Pancreas (tissue), 10 donors: ENCODE measurements at regions not wholly inside any gene's neighbourhood (a gene's known extent, or its start where the extent isn't known, plus 50 kb on each side); places are given as distances from the start of the nearest gene placed in this dataset.
A peak's percentile ranks its signal among the peaks of the same experiment; 100 is the strongest.
"Not testable (repeated sequence)": the region's sequence is repeated elsewhere in the genome, so short reads cannot be mapped to it uniquely, and the experiment has no call there.

Source experiments
- ATAC-seq, 4 donors: fragments of 200-7000 bp; cut with Tn5 transposase; one replicate each; pipeline versions ENCODE4 v1.8.0 to v1.9.1; 2020; ENCODE audit warnings: mild to moderate bottlenecking in 4 of 4, moderate library complexity in 4 of 4
- DNase-seq, 6 donors: peaks; one replicate each; pipeline ENCODE4 v3.0.0-alpha.2; 2020
- FAIRE-seq: peaks from 2 replicates; lab custom pipeline; 2012; peaks lifted over from hg19 to GRCh38; lab: Jason Lieb, UNC
- H3K27ac ChIP-seq, 4 donors: fragments of 200-600 bp; sonication (generic); 1 replicate in 3 of 4; 2 replicates in 1 of 4; pipeline versions ENCODE4 v1.5.0 to v1.8.0; 2020
- H3K27me3 ChIP-seq, 4 donors: fragments of 200-600 bp; one replicate each; pipeline ENCODE4 v1.8.0; 2021
- H3K36me3 ChIP-seq, 3 donors: fragments of 200-600 bp; sonication (generic) in 1 of 3; one replicate each; pipeline versions ENCODE4 v1.5.0 to v1.8.0; 2020 to 2021
- H3K4me1 ChIP-seq, 3 donors: fragments of 200-600 bp; one replicate each; pipeline ENCODE4 v1.8.0; 2021
- H3K4me3 ChIP-seq, 4 donors: fragments of 200-600 bp; sonication (generic) in 2 of 4; one replicate each; pipeline versions ENCODE4 v1.5.0 to v1.8.0; 2020 to 2021
- H3K9me3 ChIP-seq, 4 donors: fragments of 200-600 bp; one replicate each; pipeline ENCODE4 v1.8.0; 2021
- WGBS, 2 donors: extraction: QIAGEN DNeasy Blood & Tissue Kit; methylation state at CpG; one replicate each; pipeline ENCODE4 v1.1.7; 2013; 5-methylcytosine and 5-hydroxymethylcytosine counted together
- intact Hi-C, 3 donors: fragments of 100-400 bp; cut with DNase I; formaldehyde crosslinking; loops; one replicate each; pipeline versions ENCODE4 v1.11.1 to v1.14.2; 2022
- TF ChIP-seq, protein P1 (sequence below), 4 donors: fragments of 200-600 bp; sonication (generic) in 3 of 4; IDR thresholded peaks; one replicate each; pipeline versions ENCODE4 v1.5.0 to v1.8.0; 2021; ENCODE audit warnings: antibody characterized with exemption in 4 of 4
- donor health status: healthy with polysubstance abuse.
- donor health status: DM: no; HTN: no; CAD: no; lungs with moderate emphysema.
- donor health status: DM: no; HTN: no; CAD: no.
- donor health status: control.
- donor health status: control.
- donor health status: Bipolar disorder and iron deficiency.
- donor health status: DM: yes; HTN: yes; CAD: no.
- donor health status: DM: no; HTN: no; CAD: no.
- donor health status: DM: no; HTN: no; CAD: no.
- donor health status: DM: yes; HTN: yes; CAD: no.

DNA sequence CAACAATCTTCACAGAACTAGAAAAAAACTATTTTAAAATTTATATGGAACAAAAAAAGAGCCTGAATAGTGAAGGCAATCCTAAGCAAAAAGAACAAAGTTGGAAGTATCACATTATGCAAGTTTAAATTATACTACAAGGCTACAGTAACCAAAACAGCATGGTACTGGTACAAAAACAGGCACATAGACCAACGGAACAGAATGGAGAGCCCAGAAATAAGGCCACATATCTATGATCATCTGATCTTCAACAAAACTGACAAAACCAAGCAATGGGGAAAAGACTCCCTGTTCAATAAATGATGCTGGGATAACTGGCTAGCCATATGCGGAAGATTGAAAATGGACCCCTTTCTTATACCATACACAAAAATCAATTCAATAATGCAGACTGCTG, 74.4 kb upstream of the RTN4 start:
- H3K27ac ChIP-seq, H3K4me3 ChIP-seq, H3K27me3 ChIP-seq, intact Hi-C loops, FAIRE-seq, H3K36me3 ChIP-seq, DNase-seq, H3K4me1 ChIP-seq, ATAC-seq, H3K9me3 ChIP-seq: not testable (repeated sequence)
- WGBS, 2 donors: 94% methylated on average over 2 of the region's 2 CpGs

DNA sequence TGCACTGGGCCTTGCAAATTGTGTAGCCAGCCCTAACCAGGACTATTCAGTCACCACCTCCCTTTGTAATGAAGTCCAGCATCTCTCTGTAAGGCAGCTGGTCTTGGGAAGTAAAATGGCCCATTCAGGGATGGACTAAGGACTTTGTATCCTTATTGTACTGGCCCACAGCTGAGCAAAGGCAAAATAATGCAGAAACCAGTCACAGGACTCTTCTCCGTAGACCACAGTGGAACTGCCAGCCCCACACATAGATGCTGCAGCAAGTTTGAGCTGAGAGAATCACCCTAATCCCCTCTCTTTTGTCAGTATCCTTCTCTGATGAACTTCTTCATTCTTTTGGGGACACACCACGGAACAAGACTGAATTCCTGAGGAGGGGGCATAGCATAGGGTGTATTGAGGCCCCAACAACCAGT, 73.6 kb upstream of the RTN4 start:
- Histone ChIP-seq H3K4me1 (no peaks in the 10 kb centered on the region), H3K27ac (no peak overlapping the region), H3K4me3 (no peak overlapping the region), H3K9me3 (no peaks in the 10 kb centered on the region), H3K27me3 (no peaks in the 10 kb centered on the region), H3K36me3 (no peaks in the 10 kb centered on the region)
- DNase-seq (no peak), ATAC-seq (no peak), FAIRE-seq (no peak)
- intact Hi-C loops: no loop called here
- WGBS, 2 donors: 82 to 96% methylated on average over 2 of the region's 2 CpGs
- TF ChIP-seq, protein P1, sequence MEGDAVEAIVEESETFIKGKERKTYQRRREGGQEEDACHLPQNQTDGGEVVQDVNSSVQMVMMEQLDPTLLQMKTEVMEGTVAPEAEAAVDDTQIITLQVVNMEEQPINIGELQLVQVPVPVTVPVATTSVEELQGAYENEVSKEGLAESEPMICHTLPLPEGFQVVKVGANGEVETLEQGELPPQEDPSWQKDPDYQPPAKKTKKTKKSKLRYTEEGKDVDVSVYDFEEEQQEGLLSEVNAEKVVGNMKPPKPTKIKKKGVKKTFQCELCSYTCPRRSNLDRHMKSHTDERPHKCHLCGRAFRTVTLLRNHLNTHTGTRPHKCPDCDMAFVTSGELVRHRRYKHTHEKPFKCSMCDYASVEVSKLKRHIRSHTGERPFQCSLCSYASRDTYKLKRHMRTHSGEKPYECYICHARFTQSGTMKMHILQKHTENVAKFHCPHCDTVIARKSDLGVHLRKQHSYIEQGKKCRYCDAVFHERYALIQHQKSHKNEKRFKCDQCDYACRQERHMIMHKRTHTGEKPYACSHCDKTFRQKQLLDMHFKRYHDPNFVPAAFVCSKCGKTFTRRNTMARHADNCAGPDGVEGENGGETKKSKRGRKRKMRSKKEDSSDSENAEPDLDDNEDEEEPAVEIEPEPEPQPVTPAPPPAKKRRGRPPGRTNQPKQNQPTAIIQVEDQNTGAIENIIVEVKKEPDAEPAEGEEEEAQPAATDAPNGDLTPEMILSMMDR (IDR thresholded peaks at IDR 0.05): no peak

DNA sequence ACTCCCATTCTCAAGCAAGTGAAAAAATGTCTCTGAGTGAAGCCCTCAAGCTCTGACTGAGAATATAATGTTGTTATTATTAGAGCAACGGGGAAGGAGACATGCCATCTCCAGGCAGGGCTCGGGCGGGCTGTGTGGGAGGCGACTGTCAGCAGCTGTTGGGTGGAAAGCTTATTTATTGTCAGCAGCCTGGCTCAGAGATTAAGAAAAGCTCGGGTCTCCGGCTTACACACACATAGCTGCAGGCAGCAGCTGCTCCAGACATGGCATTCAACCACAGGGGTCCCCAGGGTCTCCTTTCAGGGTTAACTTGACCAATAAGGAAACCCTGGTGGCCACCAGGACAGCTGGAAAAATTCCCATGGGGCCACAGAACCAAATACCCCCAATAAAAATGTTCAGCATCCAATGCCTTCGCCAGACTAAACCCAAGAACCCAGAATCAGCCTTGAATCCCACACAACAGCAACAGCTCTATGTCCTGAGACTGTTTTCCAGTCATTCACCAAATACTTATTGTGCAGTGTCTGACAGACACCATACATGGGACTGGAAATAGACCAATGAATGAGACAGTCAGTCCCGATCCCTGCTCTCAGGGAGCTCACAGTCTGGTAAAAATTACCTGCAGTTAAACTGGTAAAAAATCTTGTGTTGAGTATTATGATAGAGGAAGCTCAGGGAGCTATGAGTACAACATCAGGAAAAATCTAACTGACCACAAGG, 70.5 kb upstream of the RTN4 start:
- 75 to 77% methylated on average over 8 of the region's 8 CpGs for WGBS, 2 donors
- Histone ChIP-seq H3K36me3 (no peaks in the 10 kb centered on the region), H3K4me3 (no peak overlapping the region), H3K4me1 (no peaks in the 10 kb centered on the region), H3K27ac (no peak overlapping the region), H3K27me3 (no peaks in the 10 kb centered on the region), H3K9me3 (no peaks in the 10 kb centered on the region)
- intact Hi-C loops: no loop called here
- ATAC-seq (peak in 3 of 4 donors; percentile 35 to 66 (median 47)), FAIRE-seq (no peak), DNase-seq (no peak)
- TF ChIP-seq, protein P1 (IDR thresholded peaks at IDR 0.05): no peak

DNA sequence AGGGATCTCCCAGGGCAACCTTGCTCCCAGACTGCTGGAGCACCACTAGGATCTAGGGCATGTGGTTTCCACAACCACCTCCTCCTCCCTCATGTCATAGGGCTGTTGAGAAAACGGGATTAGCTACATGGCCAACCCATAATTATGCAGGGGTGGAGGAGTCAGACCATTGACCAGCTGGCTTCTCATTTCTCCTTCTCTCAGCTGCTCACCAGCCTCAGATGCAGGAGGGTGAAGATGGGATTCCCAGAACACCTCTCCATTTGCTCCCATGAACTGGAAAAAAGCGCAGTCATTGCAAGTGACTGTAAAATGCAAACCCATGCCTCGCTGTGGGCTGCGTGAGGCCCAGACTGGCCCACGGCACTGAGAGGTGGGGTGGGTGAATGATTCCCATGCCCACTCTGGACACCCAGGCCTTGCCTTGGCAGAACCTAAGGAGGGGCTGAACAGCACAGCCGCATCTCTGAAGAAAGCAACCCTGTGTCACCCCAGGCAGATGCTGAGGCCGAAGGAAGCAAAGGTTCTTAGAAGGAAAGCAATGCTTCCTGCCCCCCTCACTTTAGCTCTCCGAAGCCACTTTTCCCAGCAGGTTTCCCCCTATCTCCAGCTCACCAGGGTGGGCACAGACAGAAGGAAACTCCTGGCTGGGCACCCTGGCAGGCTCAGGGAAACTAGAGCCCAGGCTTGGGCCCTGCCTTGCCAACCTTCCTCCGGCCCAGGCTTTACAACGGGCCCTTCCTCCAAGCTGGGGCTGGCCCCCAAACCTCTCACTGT, 69.6 kb upstream of the RTN4 start:
- H3K36me3 ChIP-seq: no peaks in the 10 kb centered on the region
- no peaks in the 10 kb centered on the region for H3K9me3 ChIP-seq
- H3K27ac ChIP-seq: no peak overlapping the region
- WGBS, 2 donors: 83 to 93% methylated on average over 10 of the region's 10 CpGs
- no peaks in the 10 kb centered on the region for H3K27me3 ChIP-seq
- no peaks in the 10 kb centered on the region for H3K4me1 ChIP-seq
- no peak for FAIRE-seq
- no peak overlapping the region for H3K4me3 ChIP-seq
- ATAC-seq: peak in 3 of 4 donors; percentile 27 to 44 (median 40)
- intact Hi-C loops: no loop called here
- TF ChIP-seq, protein P1 (IDR thresholded peaks at IDR 0.05): no peak
- DNase-seq: no peak

DNA sequence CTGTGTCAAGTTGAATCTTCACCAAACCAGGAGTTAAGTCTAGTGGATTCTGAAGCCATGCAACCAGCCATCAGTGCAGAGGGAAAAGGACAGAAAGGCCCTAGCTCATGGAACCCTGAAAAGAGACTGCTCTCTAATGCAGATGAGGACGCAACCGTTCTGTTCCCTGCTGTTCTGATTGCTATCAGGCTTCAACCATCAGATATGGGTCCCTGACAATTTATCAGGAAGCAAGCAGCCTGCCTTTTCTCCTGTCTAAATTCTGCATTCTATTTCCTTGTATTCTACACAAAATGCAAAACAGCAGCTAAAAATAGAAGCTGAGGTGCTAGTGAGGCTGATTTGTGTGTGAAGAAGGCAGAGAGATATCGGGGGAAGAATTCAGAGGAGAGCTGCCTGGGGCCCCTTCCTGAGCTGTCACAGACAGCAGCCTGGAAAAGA, 68.4 kb upstream of the RTN4 start:
- Histone ChIP-seq H3K36me3 (no peaks in the 10 kb centered on the region), H3K27ac (no peak overlapping the region), H3K27me3 (no peaks in the 10 kb centered on the region), H3K9me3 (no peaks in the 10 kb centered on the region), H3K4me1 (no peaks in the 10 kb centered on the region), H3K4me3 (no peak overlapping the region)
- DNase-seq (no peak), FAIRE-seq (no peak), ATAC-seq (peak in 1 of 4 donors; percentile 8)
- TF ChIP-seq, protein P1 (IDR thresholded peaks at IDR 0.05): no peak
- intact Hi-C loops: no loop called here
- 41 to 47% methylated on average over 3 of the region's 3 CpGs for WGBS, 2 donors
